Stimulated activated CD8-positive, alpha-beta memory T cell treated with anti-CD3 and anti-CD28 coated beads, Interleukin-2, amount 100 ng/mL, for 48 hours (primary cell): ENCODE measurements at regions not wholly inside any gene's neighbourhood (a gene's known extent, or its start where the extent isn't known, plus 50 kb on each side); places are given as distances from the start of the nearest gene placed in this dataset.
"Not testable (repeated sequence)": the region's sequence is repeated elsewhere in the genome, so short reads cannot be mapped to it uniquely, and the experiment has no call there.

Experiments
- DNase-seq, 2 donors: peaks; one replicate each; pipeline ENCODE4 v3.0.0-alpha.2; 2020; ENCODE audit warnings: low read depth in 2 of 2

DNA sequence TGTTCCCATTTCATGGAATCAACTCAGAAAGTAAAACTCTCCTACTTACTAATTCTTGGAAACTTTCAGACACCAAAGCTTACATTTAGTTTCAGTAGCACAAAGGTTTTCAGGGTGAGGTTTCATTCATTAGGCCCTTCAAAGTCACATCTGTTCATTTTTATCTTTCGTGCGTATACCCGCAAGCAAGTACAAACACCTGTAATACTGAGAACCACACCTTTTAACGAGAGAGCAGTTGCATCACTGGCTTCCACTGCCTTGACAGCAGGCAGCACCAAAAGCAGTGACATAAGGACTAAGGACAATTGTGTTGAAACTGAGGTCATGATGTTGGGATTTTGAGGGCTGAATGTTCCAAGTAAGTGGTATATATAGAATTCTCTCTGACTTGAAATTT, 60.5 kb downstream of the GOLGA6L22 start:
- not testable (repeated sequence) for DNase-seq

GRCh38 chr15:22526537-22526936, 67.8 kb downstream of the GOLGA6L22 start:
- not testable (repeated sequence) for DNase-seq

GRCh38 chr15:22527016-22527415, 68.3 kb downstream of the GOLGA6L22 start:
- DNase-seq = not testable (repeated sequence)

- DNase-seq = not testable (repeated sequence)
Measured at GRCh38 chr15:22529200-22529599, 70.5 kb downstream of the GOLGA6L22 start.

GRCh38 chr15:22559701-22560100, 101.0 kb downstream of the GOLGA6L22 start:
- DNase-seq = not testable (repeated sequence)

GRCh38 chr15:22561716-22562115, 103.0 kb downstream of the GOLGA6L22 start:
- not testable (repeated sequence) for DNase-seq

- DNase-seq = not testable (repeated sequence)
Measured at GRCh38 chr15:22566510-22566909, 107.8 kb downstream of the GOLGA6L22 start.

GRCh38 chr15:22569486-22569885, 110.8 kb downstream of the GOLGA6L22 start:
- DNase-seq = not testable (repeated sequence)

DNA sequence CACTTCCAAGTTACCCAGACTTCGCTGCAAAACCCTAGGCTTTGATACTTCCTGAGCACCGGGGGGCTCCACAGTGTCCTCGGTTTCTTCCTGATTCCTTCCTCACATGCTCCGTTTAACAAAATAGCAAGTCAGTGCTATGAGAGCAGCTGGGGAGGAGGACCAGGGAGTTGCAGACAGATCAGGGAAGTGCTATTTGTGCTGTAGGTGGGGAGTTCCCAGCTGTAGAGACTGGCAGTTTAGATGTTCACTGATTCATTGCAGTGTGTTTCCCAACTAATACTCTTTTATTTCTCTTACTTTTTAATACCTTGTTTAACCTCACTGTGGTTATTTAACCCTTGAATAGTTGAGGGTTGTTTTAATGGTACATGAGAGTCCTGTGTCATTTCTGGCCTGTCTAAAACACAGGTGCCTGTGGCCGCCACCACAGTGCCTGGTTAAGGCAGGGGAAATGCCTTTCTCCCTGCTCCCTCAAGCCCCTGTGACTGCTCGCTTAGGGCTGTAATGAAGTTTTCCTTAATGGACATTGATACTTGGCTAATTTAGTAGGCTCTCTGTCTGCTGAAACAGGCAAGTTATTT, 113.5 kb downstream of the GOLGA6L22 start:
- DNase-seq = not testable (repeated sequence)

DNA sequence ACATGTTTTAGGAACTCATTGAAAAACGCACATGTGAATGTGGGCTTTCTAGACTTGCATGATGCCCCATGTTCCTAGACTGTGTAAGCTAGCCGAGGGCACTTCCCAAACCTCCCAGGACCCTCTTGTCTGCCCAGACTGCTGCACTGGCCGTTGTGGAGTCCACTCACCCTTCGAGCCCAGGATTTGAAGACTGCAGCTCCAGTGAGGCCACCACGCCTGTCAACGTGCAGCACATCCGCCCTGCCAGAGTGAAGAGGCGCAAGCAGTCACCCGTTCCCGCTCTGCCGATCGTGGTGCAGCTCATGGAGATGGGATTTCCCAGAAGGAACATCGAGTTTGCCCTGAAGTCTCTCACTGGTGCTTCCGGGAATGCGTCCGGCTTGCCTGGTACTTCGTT, 114.1 kb downstream of the GOLGA6L22 start:
- DNase-seq = not testable (repeated sequence)

- DNase-seq = not testable (repeated sequence)
Measured at GRCh38 chr15:22577828-22578227, 119.1 kb downstream of the GOLGA6L22 start.

GRCh38 chr15:22579213-22579612, 120.5 kb downstream of the GOLGA6L22 start:
- not testable (repeated sequence) for DNase-seq

GRCh38 chr15:22587391-22587790, 128.7 kb downstream of the GOLGA6L22 start:
- not testable (repeated sequence) for DNase-seq

DNA sequence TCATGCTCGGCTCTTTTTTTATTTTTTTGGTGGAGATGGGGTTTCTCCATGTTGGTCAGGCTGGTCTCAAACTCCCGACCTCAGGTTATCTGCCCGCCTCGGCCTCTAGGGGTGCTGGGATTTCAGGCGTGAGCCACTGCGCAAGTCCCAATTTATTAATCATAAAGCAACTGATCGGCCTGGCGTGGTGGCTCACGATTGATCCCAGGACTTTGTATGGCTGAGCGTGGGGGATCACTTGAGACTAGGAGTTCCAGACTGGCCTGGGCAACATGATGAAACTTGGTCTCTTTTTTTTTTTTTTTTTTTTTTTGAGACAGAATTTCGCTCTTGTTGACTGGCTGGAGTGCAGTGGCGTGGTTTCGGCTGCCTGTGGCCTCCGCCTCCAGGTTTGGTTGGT, 139.8 kb downstream of the GOLGA6L22 start:
- DNase-seq = not testable (repeated sequence)

GRCh38 chr15:22599526-22600320, 141.0 kb downstream of the GOLGA6L22 start:
- DNase-seq = not testable (repeated sequence)

- DNase-seq = not testable (repeated sequence)
Measured at GRCh38 chr15:22616976-22617375, 158.3 kb downstream of the GOLGA6L22 start.

DNA sequence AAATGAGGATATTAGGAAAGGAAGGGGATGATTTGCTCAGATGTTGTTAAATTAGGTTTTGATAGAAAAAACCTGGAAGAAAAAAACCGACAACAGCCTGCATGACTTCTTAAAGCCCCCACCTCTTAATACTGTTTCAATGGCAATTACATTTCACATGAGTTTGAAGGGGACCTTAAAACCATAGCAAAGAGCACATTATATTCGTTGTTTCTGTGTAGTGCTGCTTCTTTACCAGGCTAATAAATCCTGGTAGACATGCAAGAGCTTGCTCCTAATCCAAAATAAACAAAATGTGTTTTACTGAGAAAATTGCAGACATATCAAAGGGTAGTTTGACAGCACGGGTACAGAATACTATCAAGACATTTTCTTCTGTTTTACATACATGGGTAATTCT, 154.7 kb upstream of the NIPA1 start:
- not testable (repeated sequence) for DNase-seq

DNA sequence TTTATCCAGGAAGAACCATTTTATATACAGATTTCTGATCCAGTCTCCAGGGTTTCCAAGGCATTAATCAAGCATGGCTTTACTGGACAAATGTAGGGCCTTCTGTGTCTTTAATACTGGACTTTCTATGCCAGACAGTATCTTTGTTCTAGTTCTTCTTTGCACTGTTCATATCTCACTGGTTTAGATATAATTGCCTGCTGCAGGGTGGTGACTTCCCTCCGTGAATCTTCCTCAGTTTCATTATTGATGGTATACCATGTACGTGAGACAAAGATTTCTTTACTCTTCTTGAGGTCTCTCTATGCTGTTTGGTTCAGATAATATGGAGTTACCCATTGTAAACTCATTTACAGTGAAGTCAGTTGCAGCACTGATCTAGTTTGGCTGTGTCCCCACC, 146.5 kb upstream of the NIPA1 start:
- not testable (repeated sequence) for DNase-seq

DNA sequence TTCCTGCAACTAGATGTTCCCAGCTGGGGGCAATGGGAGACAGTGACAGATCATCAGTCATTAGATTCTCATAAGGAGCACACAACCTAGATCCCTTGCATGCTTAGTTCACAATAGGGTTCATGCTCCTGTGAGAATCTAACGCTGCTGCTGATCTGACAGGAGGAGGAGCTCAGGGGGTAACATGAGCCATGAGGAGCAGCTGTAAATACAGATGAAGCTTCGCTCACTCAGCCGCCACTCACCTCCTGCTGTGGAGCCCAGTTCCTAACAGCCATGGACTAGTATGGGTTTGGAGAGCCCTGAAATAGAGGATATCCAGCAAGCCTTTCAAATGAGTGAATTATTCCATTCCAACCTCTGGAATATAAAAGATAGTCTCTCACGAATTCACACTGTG, 137.0 kb upstream of the NIPA1 start:
- DNase-seq = not testable (repeated sequence)

GRCh38 chr15:22651179-22651578, 135.3 kb upstream of the NIPA1 start:
- DNase-seq = not testable (repeated sequence)

GRCh38 chr15:22664294-22665058, 122.0 kb upstream of the NIPA1 start:
- peak; percentile 12 to 19 for DNase-seq

- not testable (repeated sequence) for DNase-seq
Measured at GRCh38 chr15:22665059-22665702, 121.3 kb upstream of the NIPA1 start.
